Activated CD4-positive, alpha-beta T cell treated with anti-CD3 and anti-CD28 coated beads for 4 hours (primary cell): ENCODE measurements at regions not wholly inside any gene's neighbourhood (a gene's known extent, or its start where the extent isn't known, plus 50 kb on each side); places are given as distances from the start of the nearest gene placed in this dataset.

Source experiments
- DNase-seq, 2 donors: peaks; one replicate each; pipeline ENCODE4 v3.0.0-alpha.2; 2020

DNA sequence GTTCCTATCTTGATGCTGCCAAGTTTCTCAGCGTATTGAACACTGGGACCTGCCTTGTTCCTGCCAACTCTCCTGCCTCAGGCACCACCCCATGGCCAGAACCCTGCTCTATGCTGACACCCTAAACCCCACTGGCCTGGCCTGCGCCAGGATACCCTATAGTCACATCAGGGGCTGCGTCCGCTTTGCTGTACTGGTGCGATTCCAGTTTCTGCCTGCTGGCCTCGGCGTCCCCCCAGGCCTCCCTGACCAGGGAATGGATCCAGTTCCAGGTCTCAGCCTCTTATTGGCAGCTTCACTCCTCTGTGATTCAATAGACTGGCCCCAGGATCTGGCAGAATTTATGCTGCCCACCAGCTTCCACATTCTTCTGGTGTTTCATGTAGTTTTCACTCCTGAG, 55.0 kb downstream of the GPR6 start:
- DNase-seq = no peak

DNA sequence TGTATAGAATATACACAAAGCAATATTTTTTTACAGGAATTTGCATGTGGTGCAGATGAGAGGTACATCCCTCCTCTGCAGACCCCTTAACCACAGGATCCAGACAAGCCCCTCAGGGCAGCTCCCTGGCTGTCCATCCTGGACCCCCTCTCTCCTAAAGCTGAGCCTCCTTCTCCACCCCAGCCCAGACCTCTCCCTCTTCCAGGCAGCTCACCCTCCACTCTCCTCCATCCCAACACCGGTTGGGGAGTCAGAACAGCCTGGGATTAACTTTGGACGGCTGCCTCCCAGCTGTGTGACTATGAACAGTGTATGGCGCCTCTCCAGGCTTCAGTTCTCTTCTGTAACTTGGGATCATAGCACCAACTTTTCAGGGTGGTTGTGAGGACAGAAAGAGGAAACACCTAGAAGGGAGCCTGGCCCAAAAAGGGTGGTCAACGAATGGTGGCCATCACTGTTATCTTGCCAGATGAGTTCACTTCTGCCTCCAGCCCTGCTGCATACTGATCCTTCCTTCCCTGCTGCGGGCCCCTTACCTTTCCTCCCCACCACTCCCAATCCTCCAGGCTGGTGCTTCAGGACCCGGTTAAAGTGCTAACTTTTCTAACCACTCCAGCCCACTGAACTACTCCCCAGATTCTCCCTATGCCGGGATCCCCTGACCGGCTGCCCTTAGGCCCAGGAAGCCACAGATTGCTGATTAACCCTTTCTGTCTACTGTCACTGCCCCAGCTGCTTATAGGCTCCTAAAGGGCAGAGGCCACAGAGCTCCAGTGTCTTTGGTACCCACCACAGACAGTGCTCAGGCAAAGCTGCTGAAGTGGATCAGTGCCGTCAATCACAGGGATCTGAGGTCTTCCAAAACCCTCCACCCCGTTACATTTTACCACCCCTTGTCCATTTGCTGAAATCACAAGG, 55.9 kb downstream of the GPR6 start:
- DNase-seq = no peak

DNA sequence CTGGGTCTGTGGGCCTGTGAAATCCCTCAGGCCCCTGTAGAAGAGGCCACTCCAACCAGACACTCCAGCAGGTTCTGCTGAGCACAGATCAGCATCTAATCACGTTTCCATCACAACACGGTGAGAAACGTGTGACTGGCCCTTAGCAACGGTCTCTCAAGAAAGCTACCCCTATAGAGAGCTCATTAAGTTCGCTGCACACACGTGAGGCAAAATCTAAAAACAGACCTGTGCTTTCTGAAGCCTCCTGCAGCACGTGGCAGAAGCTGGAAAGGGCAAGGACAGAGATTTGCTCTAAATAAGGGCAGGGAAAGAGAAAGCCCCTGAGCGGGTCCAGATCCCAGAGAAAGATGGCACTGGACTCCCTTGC, 56.5 kb downstream of the GPR6 start:
- DNase-seq = no peak

DNA sequence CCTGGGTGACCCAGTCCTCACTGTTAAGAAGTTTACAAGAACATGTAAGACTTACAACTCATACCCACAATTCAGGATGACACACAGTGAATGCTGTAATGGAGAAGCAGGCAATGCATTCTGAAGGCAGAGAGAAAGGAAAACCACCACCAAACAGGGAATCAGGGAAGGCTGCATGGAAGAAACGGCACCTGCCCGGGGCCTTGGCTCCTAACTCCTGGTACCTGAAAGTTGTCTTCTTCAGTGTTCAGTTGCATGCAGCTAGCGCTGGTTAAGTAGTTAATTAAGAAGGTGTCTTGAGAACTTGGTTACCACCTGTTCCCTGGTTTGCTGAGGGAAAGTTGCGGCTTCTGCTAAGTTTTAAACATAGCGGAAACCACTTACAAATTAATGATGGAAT, 57.2 kb downstream of the GPR6 start:
- DNase-seq = no peak

DNA sequence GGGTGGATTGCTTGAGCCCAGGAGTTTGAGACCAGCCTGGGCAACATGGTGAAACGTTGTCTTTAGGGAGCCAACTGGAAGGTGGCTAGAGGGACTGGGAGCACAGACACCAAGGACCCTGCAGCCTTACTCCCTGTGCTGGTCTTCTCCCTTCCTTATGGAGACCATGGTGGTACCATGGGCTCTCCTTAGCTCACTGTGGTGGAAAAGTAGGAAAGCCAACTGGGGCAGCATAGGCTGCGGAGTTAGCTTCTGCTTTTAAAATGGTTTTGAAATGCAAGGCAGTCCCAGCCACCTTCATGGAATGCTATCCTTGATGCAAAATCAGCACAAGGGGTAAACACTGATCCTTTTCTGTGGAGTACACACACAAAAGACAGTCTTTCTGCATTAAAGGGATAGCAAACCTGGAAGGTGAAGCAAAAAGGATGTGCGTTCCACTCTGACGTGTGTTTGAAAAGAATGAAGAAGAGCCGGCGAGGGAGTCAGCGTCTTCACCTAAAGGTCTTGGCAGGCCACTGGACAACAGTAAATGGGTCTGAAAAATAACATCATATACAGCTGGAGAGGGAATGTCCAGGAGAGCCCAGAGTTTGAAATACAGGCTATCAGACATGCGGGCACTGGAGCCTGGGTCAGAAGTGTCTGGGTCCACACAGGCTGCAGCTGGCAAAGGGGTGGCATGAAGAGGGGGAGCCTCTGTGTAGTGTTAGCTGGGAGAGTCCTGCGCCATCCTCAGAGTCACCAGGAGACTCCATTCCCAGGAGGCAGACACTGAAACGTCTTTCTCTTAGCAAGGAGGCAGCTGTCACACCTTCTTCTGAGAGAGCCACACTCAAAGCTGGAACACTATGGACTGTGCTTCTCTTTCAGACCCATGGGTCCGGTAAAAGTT, 58.5 kb downstream of the GPR6 start:
- DNase-seq = no peak

DNA sequence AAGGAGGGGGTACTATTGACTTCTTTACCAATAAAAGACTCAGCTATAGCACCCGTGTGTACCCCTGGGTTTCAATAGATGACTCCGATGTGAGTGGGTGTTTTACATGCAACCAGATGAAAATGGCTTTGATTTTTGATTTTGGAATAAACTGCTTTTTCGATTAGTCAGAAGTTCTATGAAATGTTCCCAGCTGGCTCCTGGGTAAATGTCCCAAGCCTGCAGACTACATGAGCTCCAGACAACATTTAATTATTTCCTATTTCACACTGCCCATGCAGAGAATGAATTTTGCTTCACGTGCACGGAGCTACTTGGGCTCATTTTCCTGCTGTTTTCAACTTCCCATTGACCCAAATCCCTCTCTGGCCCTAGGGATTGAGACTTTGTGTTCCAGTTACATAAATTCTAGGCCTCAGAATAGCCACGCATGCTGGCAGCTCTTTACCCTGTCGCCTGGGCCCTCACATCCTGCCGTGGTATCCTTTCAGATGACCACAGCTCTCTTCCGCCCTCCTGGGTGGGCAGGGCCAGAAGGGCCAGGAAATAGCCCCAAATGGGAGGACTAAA, 59.7 kb downstream of the GPR6 start:
- no peak for DNase-seq

DNA sequence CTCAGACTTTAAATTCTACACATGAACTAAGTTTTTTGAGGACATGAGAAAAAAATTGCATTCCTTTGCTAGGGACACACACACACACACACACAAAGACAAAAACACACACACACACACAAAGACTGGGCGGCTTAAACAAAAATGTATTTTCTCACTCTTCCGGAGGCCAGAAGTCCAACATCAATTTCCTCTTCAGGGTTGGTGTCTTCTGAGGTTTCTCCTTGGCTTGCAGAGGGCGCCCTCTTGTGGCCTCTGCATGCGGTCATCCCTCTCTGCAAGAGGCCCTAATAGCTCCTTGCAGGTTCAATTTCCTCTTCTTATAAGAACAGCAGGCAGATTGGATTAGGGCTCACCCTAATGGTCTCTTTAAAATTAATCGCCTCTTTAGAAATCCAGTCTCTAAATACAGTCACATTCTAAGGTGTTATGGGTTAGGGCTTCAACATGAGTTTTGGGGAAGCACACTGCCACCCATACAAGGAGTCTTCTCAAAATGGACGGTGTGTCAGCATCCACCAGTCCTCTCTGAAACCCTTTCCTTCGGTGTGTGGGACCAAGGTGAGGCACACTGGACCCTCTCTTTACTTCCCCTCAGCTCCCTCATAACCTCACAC, 61.4 kb downstream of the GPR6 start:
- peak; percentile 70 to 76 for DNase-seq

DNA sequence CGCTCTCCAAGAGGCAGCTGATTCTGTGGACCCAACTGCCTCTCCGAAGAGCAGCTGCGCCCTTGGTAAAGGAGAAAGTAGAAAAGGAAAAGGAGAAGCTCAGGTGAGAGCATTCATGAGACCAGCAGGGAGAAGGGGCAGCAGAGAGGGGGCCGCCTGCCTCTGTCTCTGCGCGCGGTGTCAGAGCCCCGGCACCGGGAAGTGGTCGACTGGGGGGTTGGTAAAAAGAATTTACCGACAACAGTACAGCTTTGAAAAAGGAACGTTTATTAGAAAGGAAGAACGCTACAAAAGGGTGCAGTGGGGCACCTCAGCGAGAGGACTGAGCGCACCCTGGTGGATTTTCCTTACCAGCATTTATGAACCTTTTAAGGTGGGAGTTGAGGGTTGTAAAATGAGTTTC, 61.9 kb downstream of the GPR6 start:
- peak; percentile 26 to 35 for DNase-seq

DNA sequence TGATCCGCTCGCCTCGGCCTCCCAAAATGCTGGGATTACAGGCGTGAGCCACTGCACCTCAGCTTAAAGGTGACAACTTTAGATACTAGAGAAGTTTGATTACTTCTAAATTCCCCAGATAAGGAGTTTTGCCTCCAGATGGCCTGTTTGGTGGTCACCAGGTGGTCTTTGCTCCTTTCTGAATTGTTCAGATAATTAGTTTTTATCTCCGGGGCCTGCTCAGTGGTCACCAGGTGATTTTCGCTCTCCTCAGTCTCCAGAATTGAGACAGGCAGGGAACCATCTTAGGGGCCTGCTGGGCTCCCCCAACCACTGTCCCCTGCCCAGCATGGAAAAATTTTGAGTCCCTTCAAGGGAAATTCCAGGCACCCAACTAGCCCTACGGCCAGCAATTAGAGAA, 62.6 kb downstream of the GPR6 start:
- no peak for DNase-seq

DNA sequence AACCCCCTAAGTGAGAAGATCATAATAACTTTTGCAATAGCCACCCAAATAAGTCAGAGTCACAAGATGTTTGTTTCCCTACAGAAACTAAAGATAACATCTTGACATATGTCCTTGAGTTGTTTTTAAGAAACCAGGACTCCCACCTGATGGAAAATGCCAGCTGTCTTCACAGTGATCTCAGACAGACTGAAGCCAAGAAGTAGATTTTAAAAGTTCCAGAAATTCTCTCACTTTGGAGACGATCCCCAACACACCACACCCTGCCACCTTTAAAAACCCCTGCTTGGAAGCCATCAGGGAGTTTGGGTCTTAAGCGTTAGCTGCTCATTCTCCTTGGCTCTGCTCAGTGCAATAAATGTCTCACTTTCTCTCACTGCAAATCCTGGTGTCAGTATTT, 63.0 kb downstream of the GPR6 start:
- no peak for DNase-seq

DNA sequence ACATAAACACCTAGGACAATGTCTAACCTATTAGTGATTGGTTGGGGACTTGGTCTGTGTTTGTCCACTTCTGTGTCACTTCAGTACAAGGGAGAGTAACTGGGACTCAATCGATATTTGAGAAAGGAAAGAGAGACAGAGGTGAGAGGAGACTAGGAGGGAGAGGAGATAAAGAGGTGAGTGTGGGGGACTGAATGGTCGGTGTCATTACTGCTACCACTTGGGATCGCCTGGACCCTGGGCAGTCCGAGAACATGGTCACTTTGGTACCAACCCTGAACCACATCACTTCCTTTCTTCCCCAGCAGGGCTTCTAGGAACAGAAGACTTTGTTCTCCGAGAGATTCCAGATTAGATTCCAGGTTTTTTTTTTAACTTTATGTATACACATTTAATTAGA, 63.7 kb downstream of the GPR6 start:
- DNase-seq = no peak

DNA sequence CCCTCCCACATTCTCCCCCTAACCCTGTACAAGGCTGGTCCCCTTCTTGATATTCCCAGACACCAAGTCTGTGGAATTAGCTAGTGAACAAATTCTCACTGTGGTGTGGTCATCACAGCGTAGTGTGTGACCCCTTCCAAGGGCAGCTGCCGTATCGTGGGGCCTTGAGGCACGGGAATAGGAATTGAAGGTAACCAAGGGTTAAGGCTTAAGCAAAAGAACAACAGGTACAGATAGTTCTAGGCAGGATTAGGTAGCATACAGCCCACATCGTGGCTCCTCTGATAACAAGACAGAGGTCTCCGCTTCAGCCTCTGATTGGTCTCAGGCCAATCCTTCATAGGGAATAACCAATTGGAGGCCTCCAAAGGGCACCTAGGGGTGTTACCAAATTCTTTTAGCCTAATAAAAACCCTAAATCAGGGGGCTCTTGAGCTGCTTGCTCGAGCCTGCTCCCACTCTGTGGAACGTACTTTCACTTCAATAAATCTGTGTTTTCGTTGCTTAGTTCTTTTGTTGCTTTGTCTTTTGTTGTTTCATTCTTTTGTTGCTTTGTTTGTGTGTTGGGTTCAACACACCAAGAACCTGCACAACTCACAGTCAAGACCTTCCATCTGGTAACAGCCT, 64.7 kb downstream of the GPR6 start:
- no peak for DNase-seq

DNA sequence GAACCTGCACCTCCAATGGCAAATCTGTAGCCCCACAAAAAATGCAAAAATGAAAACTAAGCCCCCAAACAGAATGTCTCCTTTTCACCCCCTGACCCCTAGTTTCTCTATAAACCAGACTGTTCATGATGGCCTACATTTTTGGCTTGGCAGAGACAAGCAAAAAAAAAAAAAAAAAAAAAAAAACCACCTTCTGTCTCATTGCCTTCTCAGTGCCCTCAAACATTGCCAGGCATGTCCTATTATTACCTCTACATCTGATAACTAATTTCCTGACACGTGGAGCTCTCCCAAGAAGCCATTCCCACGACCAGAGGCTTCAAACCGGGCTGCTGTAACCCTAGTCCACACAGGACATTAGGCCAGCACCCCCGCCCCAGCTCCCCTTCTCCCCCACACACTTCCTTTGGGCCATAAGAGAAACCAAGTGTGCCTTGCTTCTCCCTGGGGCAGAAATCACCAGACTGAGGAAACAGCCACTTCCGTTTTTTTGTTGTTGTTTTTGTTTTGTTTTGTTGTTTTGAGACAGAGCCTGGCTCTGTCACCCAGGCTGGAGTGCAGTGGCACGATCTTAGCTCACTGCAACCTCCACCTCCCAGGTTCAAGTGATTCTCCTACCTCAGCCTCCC, 65.4 kb downstream of the GPR6 start:
- no peak for DNase-seq

DNA sequence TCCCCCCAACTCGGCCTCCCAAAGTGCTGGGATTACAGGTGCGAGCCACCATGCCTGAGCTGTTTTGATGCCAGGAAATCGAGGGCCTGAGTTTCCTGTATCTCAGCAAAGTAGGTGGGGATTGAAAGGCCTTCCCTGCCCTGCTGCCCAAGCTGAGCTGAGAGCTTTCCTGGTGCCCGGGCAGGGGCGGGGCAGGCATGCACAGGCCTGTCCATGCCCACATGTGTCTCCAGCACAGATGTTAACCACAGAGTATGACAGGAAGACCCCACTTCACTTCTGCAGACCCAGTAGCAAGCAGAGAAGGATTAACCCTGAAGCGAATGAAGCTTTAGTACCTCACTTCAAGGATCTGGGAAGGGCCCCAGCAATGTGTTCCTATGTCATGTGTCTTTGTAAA, 66.0 kb downstream of the GPR6 start:
- no peak for DNase-seq

DNA sequence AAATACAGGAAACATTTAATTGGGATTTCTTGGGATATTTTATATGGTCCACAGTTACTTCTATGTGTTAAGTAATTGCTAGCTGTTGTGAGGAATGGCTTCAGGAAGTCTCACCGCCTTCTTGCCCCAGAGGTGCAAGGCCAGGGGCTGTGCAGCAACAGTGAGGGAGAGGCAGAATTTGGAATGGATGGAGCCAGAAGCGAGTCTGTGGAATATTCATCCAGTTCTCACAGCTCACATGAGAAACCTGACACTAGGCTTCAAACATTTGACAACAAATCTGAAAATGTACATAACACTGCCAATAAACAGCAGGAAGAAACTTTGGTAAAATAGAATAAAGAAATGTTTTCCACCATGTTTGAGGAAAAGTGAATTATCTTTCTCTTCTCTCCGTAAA, 66.5 kb downstream of the GPR6 start:
- DNase-seq = no peak

DNA sequence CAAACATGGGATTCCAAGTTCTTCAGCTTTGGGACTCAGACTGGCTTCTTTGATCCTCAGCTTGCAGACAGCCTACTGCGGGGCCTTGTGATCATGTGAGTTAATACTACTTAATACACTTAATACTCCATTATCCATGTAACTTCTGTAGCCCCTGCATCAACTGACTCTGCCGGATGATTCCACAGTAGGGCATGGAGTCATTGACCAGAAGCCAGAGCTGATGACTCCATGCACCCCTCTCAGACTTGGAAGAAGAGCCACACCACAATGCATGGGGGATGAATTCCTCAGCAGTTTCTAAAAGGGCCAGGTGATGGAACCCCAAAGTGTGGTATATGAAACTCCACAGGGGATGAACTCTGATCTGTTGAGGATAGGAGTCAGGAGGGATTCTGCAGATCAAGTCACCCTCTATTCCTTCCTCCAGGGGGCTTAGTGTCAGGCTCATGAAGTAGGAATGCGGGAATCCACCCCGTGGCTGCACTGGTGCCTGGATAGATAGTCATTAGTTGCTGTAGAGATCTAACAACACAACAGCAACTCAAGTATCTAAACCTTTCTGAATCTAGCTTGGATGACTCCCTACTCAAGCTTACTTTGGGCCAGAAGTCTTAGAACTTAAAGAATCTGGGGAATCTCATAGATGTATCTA, 70.2 kb downstream of the GPR6 start:
- no peak for DNase-seq

DNA sequence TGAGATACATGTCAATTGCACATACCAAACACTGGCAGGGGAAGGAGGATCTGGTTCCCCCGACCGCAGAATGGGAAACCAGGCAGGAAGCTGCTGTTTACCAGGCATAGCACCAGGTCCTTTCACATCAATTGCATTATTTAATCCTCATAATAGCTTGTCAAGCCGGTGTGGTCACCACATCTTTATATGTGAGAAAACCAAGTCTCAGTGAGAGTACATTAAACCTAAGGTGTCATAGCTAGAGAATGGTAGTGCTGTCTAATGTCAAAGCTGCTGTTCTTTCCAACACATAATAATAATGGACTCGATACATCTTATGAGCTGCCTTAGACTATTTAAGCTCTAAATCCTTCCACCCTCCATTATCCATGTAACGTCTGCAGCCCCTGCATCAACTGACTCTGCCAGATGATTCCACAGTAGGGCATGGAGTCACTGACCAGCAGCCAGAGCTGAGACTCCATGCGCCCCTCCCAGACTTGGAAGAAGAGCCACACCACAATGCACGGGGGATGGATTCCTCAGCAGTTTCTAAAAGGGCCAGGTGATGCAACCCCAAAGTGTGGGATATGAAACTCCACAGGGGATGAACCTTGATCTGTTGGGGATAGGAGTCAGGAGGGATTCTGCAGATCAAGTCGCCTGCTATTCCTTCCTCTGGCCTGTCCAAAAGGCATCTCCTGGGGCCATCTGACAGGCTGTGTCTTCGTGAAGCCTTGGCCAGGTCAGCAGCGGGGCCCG, 71.8 kb downstream of the GPR6 start:
- no peak for DNase-seq
